DND-41 (cell line): ENCODE measurements at regions not wholly inside any gene's neighbourhood (a gene's known extent, or its start where the extent isn't known, plus 50 kb on each side); places are given as distances from the start of the nearest gene placed in this dataset.

ENCODE experiments used
- CTCF ChIP-seq: IDR thresholded peaks from 2 replicates; pipeline ENCODE4 v1.5.1; 2012; ENCODE audit warnings: borderline replicate concordance, low read length, moderate library complexity, mild to moderate bottlenecking; ENCODE audit not compliant: poor library complexity, severe bottlenecking; ENCODE audit errors: extremely low read depth
- EZH2 ChIP-seq: IDR thresholded peaks from 3 replicates; pipeline ENCODE4 v1.6.1; 2012; ENCODE audit warnings: borderline replicate concordance, low read depth, mild to moderate bottlenecking, moderate library complexity, low read length, inconsistent platforms; ENCODE audit not compliant: severe bottlenecking

DNA sequence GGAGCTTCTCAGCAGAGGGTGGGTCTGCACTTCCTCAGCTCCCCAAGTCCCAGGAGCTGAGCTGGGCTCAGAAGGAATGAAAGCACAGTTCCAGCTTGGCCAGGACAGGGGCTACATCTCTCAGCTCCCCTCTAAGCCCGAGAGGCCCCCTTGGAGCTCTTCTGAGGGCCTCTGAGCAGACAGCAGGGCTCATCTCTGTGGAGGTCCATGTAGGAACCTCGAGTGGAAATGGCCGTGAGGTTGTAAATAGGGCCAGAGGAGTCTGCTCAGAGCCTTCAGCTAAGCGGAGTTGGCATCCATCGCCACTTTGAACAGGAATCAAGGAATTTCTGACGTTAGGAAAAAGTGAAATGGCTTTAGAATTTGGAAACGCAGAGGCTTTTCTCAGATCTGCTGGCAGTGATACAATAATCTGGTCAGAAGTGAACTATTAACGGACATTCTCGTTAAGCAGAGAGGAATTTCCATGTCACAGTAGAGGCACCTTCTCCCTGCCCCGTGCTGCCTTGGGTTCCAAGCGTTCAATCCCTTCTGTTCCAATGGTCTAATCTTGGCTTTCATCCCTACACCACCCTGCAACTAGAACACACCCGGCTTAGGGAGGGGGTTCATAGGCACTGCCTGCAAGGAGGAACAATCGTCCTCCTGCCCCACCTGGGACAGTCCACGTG lies 213.9 kb downstream of the NDUFA10 start:
- no peak for TF ChIP-seq CTCF
- no peak for TF ChIP-seq EZH2
